HG03045 (cell line): ENCODE measurements at regions not wholly inside any gene's neighbourhood (a gene's known extent, or its start where the extent isn't known, plus 50 kb on each side); places are given as distances from the start of the nearest gene placed in this dataset.
"Not testable (repeated sequence)": the region's sequence is repeated elsewhere in the genome, so short reads cannot be mapped to it uniquely, and the experiment has no call there.

Experiments used
- ATAC-seq: cut with Tn5 transposase; IDR thresholded peaks from one replicate; pipeline ENCODE4 v1.9.1; 2021; ENCODE audit warnings: mild to moderate bottlenecking, moderate library complexity; ENCODE audit not compliant: unreplicated experiment

- ATAC-seq, result not testable (repeated sequence)
These were observed 174.8 kb downstream of the COL12A1 start for GRCh38 chr6:75031102-75031501.

GRCh38 chr6:75029333-75029732 is 176.5 kb downstream of the COL12A1 start:
- ATAC-seq, result no peak

- ATAC-seq, result no peak
These were observed 180.5 kb downstream of the COL12A1 start for GRCh38 chr6:75025371-75025770.

DNA sequence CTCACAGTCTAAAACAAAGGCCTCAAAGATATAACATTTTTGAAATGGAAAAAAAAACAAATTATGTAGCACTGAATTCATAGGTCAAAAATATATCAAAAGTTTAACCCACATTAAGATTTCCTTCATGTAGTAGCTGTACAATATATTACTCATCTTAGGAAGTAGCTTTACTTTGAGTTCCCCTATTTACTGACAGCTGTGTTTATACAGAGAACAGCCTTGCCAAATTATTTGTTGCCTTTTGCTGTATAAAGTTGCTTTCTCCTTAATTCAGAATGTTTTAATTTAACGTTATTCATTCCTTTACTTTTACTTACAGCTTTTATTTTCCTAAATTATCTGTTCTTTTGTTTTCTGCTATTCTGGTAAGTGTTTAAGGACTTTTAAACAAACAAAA is 181.0 kb downstream of the COL12A1 start:
- no peak for ATAC-seq

- no peak for ATAC-seq
These were observed 182.2 kb downstream of the COL12A1 start for GRCh38 chr6:75023634-75024033.

DNA sequence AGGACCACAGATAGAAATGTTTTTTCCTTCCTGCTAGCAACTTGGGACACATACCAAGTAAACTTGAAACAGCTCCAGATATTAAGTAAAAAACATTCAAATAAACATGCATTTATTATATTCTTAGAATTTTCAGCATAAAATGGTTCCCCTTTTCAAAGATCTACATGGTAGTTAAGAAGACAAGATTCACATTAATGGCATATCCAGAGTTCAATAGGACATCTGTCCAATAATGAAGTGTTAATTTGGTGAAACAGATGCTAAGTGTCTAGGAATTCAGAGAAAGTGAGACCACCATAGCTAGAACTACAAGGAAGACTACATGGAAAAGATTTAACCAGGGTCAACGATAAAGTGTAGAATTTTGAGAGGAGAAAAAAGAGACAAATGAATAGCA is 184.9 kb downstream of the COL12A1 start:
- no peak for ATAC-seq

DNA sequence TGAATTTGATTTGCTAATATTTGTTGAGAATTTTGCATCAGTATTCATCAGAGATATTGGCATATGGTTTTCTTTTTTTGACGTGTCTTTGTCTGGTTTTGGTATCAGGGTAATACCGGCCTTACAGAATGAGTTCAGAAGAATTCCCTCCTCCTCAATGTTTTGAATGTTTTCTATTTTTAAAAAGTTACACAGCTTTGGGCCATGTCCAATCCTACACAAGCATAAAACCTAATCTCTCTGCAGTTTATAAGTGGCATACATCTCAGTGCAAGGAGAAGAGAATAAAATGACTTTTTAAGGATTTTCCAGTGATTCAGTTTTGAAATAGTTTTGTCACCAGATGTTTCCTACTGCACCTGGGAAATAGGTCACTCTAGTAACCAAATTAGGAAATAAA is 185.5 kb downstream of the COL12A1 start:
- ATAC-seq, result no peak

GRCh38 chr6:75012018-75012417 is 193.8 kb downstream of the COL12A1 start:
- ATAC-seq, result no peak

DNA sequence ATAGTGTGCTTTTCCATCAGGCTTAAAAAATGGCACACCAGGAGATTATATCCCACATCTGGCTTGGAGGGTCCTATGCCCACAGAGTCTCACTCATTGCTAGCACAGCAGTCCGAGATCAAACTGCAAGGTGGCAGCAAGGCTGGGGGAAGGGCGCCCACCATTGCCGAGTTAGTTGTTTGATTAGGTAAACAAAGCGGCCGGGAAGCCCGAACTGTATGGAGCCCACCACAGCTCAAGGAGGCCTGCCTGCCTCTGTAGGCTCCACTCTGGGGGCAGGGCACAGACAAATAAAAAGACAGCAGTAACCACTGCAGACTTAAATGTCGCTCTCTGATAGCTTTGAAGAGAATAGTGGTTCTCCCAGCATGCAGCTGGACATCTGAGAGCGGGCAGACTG is 201.9 kb downstream of the COL12A1 start:
- ATAC-seq, result not testable (repeated sequence)

- ATAC-seq, result no peak
These were observed 208.2 kb downstream of the COL12A1 start for GRCh38 chr6:74997646-74998045.

DNA sequence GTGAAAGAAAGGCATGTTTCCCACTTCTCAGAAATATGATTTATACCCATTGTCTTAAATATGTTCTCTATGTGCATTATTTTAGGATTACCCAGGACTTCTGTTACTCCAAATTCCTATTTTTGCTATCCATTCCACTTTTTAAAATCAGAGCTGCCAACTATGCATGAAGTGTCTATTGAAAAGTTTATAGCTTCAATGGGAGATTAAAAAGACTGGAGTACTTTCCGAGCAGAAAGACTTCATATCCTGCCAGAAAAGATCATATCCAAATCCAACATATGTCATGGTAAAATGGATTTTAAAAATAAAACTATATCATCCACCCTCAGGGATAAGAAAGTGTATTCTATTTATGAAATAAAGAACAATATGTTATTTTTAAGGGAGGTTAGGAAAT is 212.7 kb downstream of the COL12A1 start:
- no peak for ATAC-seq

DNA sequence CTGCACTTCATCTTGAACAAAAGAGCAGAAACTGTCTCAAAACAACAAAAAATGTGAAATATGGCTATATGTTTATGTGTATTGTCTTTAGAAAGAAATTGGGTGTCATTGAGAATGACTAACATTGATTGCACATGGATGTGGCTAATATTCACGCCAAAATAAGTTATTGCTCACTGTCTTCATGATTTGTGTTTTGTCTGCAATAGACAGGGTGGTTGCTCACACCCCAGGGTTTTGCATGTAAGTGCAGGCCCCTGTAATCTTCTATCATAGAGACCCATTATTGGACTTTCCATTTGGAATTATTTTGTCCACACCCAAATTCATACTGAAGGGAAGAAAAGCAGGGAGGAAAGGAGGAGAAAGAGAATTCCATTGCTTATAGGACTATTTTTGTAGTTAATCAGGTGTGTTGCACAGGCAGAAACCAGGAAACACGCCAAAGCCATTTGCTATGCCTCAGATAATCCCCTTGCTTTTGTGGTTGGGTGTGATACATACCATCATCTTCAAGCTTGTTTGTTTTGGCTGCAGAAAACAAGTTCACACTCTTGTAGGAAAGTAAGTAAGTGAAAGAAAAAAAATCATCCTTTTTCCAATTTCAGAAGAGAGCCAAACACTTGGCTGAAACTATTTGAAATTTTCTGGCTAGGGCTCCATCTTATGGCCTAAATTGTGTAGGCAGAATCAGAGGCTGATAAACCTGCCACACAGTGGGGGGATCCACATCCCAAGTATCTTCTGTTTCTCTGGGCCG is 214.1 kb downstream of the COL12A1 start:
- no peak for ATAC-seq

GRCh38 chr6:74979065-74979766 is 226.6 kb downstream of the COL12A1 start:
- ATAC-seq, result no peak

DNA sequence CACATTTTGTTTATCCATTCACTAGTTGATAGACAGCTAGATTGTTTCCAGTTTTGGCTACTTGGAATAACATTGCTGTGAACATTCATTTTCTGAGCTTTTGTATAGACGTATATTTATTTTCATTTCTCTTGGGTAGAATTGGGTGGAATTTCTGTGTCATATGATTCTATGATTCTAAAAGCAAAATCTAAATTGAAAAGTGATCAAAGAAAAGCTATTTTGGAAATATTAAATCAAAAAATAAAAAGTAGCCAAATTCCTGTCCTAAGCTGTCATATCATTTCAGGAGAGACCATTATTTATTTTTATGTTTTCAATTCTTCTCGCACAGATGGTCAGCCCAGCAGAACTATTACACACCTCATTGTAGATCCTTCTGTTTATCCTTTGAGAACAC is 229.2 kb downstream of the COL12A1 start:
- ATAC-seq, result no peak

- ATAC-seq, result no peak
These were observed 229.8 kb downstream of the COL12A1 start for GRCh38 chr6:74976026-74976425.

DNA sequence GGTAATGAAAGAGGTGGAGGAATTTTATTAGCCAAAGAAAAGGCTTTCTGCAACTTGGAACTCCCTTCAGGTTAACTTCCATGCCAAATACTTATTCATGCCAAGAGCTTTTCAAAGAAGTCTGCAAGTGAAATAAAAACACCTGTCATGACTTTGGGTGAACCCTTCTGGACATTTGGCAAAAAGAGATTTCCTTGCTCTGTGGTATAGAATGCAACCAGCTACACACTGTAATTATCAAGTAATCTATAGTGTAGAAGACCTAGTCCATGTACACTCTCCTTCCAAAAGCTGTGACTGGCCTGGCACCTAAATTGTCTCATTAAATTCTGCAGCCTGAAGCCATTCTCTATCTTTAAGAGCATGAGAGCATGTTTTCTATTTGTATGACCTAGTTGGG is 232.3 kb downstream of the COL12A1 start:
- no peak for ATAC-seq

GRCh38 chr6:74971633-74972032 is 234.2 kb downstream of the COL12A1 start:
- no peak for ATAC-seq

- no peak for ATAC-seq
These were observed 236.1 kb downstream of the COL12A1 start for GRCh38 chr6:74969591-74970267.

- ATAC-seq, result no peak
These were observed 238.0 kb downstream of the COL12A1 start for GRCh38 chr6:74967821-74968220.

DNA sequence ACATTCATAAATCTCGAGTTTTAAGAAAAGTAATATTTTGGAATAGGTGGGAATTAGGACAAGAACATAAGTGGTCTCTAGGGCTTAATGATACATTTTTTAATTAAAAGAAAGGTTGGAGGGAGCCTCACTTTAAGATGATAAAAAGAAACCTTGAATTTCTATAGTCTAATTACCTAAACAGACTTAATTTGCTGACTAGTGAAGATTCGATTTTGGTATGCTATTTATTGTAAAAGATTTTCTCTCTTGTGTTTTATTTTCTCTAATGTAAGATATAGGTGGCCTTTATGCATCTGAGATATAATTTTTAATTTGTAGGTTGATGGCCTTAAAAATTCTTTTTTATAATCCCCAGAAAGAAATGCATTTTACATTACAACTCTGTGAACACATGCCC is 239.1 kb downstream of the COL12A1 start:
- ATAC-seq, result no peak

DNA sequence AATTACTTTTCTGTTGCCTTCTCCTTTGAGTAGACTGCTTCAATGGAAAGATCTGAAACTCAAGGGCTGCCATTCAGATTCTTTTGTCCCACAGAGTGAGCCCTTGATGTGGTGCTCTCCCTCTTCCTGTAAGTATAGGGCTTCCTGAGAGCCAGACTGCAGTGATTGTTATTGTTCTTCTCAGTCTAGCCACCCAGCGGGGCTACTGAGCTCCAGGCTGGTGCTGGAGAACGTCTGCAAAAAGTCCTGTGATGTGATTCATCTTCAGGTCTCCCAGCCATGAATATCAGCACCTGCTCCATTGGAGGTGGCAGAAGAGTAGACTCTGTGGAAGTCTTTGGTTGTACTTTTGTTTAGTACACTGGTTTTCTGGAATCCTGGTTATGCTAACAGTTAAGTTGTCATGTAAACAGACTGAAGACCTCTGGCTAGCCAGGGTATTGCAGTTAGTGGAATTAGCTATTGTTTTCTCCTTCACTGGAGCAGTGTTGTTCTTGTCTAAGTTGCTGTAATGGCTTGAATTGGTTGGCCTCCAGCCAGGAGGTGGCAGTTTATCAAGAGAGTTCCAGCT is 240.9 kb downstream of the COL12A1 start:
- ATAC-seq, result no peak
